GM10266 (cell line): ENCODE measurements at regions not wholly inside any gene's neighbourhood (a gene's known extent, or its start where the extent isn't known, plus 50 kb on each side); places are given as distances from the start of the nearest gene placed in this dataset.

ENCODE experiments used
- DNase-seq: peaks from one replicate; pipeline ENCODE4 v3.0.0; 2012; ENCODE audit errors: extremely low spot score
- TF ChIP-seq, protein P1 (sequence below): IDR thresholded peaks from 2 replicates; pipeline ENCODE4 v1.5.1; 2012; ENCODE audit warnings: mild to moderate bottlenecking, low read depth; ENCODE audit not compliant: control insufficient read depth, insufficient read depth; ENCODE audit errors: missing control alignments

DNA sequence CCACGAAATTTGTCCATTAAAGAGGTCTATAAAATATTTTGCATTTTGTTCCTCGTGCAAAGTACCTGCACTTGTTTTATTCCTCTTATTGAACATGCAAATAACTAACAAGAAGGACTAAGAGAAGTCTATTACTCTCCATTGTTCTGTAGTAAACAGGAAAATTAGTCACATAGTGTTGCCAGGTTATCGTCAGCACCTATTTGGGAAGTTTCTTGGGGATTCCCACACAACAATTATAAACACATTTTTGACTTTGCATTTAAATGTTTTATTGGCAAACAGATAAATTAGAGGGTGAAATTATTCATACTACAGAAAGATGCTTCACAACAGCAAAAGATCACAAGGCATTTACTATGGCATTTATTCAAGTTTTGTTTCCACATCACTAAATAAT lies 174.5 kb downstream of the ZC3H11B start:
- TF ChIP-seq, protein P1, sequence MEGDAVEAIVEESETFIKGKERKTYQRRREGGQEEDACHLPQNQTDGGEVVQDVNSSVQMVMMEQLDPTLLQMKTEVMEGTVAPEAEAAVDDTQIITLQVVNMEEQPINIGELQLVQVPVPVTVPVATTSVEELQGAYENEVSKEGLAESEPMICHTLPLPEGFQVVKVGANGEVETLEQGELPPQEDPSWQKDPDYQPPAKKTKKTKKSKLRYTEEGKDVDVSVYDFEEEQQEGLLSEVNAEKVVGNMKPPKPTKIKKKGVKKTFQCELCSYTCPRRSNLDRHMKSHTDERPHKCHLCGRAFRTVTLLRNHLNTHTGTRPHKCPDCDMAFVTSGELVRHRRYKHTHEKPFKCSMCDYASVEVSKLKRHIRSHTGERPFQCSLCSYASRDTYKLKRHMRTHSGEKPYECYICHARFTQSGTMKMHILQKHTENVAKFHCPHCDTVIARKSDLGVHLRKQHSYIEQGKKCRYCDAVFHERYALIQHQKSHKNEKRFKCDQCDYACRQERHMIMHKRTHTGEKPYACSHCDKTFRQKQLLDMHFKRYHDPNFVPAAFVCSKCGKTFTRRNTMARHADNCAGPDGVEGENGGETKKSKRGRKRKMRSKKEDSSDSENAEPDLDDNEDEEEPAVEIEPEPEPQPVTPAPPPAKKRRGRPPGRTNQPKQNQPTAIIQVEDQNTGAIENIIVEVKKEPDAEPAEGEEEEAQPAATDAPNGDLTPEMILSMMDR = no peak

DNA sequence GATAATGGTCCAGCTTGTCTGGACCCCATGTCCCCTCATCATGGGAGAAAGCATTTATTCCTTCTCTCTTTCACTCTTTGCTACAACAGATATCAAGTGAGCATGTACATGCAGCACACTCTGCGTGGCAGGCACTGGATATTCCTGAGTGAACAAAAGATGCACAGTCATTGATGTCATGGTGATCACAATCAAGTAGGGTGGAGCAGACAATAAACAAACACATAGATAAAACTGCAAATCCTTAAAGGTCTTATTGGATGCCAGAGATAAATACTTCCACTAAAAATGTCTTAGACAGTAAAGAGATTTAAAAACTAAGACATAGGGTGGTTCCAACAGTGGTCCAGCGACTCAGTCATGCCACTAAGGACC lies 178.0 kb downstream of the ZC3H11B start:
- TF ChIP-seq, protein P1 = no peak
- no peak for DNase-seq

More for the DNA sequence above, 174.5 kb downstream of the ZC3H11B start:
- no peak for DNase-seq

DNA sequence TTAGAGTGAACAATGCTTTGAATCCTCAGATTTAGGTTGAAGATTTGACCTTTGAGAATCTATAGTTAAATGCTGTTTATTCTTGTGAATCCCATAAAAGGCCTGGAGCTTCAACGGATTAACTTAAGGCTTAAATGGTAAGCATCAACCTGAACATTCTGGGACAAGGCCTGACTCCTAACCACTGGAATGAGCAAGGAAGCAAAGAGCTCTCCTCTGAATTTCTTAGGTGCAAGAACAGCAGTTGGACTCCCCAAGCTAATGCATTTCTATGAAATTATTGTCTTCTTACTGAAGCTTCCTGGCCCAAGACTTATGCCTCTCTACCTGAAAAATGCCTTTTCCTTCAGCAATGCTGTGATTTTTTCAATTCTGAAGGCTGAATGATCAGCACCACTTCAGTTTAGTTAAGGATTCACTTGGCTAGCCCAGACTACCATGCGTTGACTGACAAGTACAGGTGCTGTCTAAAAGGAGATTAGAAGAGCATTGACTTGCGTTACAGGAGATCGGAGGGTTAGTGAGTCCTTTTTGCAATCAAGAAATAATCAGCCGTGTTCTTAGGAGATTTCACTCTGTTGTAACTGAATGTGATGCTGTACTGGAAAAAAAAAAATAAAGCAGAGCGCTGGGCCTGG lies 178.5 kb downstream of the ZC3H11B start:
- no peak for DNase-seq
- TF ChIP-seq, protein P1 = no peak

DNA sequence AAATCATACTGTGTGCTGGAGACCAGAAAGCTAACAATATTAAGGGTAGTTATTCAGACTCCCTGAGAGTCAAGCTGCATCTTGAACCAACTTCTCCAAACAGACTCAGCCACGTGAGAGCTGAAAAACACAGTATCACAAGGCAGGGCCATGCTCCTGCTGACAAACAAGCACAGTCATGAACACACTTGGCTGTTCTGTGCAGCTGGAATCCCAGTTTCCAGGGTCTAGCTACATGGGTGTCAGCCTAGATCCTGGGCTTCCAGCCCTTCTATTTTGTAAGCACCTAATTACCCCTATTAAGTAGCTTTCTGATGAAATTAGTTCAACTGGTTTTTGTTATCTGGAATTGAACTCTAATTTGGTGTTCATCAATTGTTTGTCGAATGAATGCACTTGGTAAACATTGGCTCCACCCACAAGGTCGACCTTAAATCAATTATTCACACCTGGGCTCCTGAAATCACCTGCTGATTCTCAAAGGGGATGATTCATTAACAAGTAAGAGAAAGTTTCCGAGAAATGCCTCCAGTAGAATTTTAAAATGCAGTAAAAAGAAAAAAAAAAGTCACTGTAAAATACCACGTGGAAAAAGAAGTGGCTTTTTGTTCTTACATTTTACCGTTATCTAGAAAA lies 179.3 kb downstream of the ZC3H11B start:
- no peak for DNase-seq

DNA sequence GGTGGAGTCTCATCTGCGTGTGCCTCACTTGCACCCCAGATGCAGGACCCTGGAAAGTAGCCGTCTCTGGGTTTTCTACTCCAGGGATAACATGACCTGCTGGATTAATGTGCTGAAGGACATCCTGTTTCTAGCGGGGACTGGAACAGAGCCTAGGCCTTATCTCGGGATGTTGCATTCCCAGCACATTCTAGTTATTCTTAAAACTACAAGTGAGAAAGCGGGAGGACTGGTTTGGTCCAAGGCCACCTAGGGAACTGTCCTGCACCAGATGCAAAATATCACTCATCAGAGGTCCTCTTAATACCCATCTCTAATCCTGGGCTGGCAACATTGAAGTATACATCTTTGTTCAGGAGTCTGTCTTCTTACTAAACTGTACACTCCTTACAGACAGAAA lies 179.9 kb downstream of the ZC3H11B start:
- DNase-seq = no peak
- TF ChIP-seq, protein P1 = no peak

More for the DNA sequence above, 179.3 kb downstream of the ZC3H11B start:
- TF ChIP-seq, protein P1 = no peak

DNA sequence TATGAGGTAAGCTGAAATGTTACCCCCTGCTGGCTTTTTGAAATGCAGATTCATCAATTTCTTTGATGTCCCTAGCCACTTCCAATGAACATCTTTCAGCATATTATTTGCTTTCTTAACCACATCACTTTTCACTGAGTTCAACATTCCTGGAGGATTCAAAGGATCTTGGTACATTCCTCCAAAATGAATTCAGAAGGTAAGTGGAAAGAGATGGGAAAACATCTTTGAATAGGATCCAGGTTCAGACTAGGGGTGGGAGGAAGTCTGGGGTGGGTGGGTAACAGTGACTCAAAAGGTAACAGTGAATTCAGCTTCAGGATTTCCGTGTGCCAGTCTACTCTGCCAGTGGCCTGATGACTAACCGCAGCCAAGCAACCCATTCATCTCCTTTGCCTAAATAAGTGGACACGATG lies 180.7 kb downstream of the ZC3H11B start:
- TF ChIP-seq, protein P1 = no peak

DNA sequence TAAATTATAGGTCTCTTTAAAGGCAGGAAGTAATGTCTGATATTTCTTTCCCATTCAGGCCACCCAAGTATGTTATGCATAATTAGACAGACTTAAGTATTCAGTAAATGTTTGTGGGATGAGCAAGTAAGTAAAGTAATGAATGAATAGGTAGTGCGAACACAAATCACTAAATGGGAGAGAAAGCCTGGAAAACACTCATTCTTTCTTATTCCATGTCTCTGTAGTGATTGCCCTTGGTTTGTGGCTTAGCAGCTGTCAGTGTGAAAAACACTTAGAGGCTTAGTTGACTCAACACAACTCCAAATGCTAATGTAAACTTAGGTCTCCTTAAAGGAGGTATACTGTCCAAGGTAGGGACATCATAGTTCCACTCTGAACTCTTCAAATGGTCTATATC lies 182.5 kb downstream of the ZC3H11B start:
- no peak for DNase-seq
- TF ChIP-seq, protein P1 = no peak

More for the DNA sequence above, 180.7 kb downstream of the ZC3H11B start:
- DNase-seq = no peak
